HCT116 (cell line): ENCODE measurements at regions not wholly inside any gene's neighbourhood (a gene's known extent, or its start where the extent isn't known, plus 50 kb on each side); places are given as distances from the start of the nearest gene placed in this dataset.
"Not testable (repeated sequence)": the region's sequence is repeated elsewhere in the genome, so short reads cannot be mapped to it uniquely, and the experiment has no call there.

ENCODE experiments used
- ATAC-seq: fragments of 200-7000 bp; cut with Tn5 transposase; 2 replicates; pipeline ENCODE4 v1.9.1; 2020; ENCODE audit warnings: mild to moderate bottlenecking, moderate library complexity
- BruUV-seq: library from RNA; stranded (reverse); fragments of 400-500 nt; replicated peaks from 2 replicates; lab custom pipeline; 2021; lab: Mats Ljungman, UMichigan
- CTCF ChIA-PET: fragments of 300-600 bp; sonication (Branson Sonifier 250); formaldehyde crosslinking; loops from one replicate; lab custom pipeline; 2021; ENCODE audit warnings: antibody characterized with exemption; lab: Charles Lee
- POLR2A ChIA-PET: fragments of 300-600, 350-600 bp; sonication (Branson Sonifier 250); formaldehyde crosslinking; loops from one replicate; lab custom pipeline; 2021; ENCODE audit warnings: antibody characterized with exemption; lab: Charles Lee
- RAD21 ChIA-PET, 2 experiments: fragments of 300-600 bp; sonication (Branson Sonifier 250); formaldehyde crosslinking; loops; one replicate each; lab custom pipeline; 2023; ENCODE audit warnings: low total read pairs in 2 of 2; ENCODE audit not compliant: uncharacterized antibody in 2 of 2, unreplicated experiment in 2 of 2, low non-redundant PET in 1 of 2; lab: Charles Lee
- DNase-seq: peaks from one replicate; pipeline ENCODE4 v3.0.0-alpha.2; 2010; ENCODE audit warnings: low read depth, low spot score
- H2AFZ ChIP-seq: fragments of 200-600 bp; shearing (Covaris generic), sonication (generic); 2 replicates; pipeline ENCODE4 v1.6.1; 2017; ENCODE audit warnings: low read depth, mixed run types, mixed read lengths, antibody characterized with exemption, low read length; ENCODE audit not compliant: poor library complexity, severe bottlenecking
- H3K27ac ChIP-seq: 2 replicates; pipeline ENCODE4 v1.5.1; 2012; ENCODE audit warnings: low read depth, low read length
- H3K27me3 ChIP-seq: fragments of 200-600 bp; sonication (generic); 2 replicates; pipeline ENCODE4 v1.6.1; 2016; ENCODE audit warnings: mixed run types, low read length, mixed read lengths; ENCODE audit not compliant: insufficient read depth
- H3K36me3 ChIP-seq, 2 experiments: fragments of 200-500 bp in 1 of 2; fragments of 200-600 bp in 1 of 2; sonication (Bioruptor generic) in 1 of 2; sonication (generic) in 1 of 2; 2 replicates each; pipeline versions ENCODE4 v1.5.1 to v1.6.1; 2014 to 2016; ENCODE audit warnings: low read length in 2 of 2, inconsistent platforms in 1 of 2, mixed read lengths in 1 of 2, mixed run types in 1 of 2; ENCODE audit not compliant: insufficient read depth in 2 of 2, control insufficient read depth in 1 of 2
- H3K4me1 ChIP-seq, 2 experiments: fragments of 200-600 bp in 1 of 2; sonication (generic) in 1 of 2; 2 replicates each; pipeline versions ENCODE4 v1.5.1 to v1.6.1; 2012 to 2017; ENCODE audit warnings: low read length in 2 of 2, inconsistent platforms in 1 of 2, mild to moderate bottlenecking in 1 of 2, mixed read lengths in 1 of 2, mixed run types in 1 of 2, moderate library complexity in 1 of 2; ENCODE audit not compliant: insufficient read depth in 2 of 2, control insufficient read depth in 1 of 2
- H3K4me2 ChIP-seq: fragments of 200-600 bp; sonication (generic); 2 replicates; pipeline ENCODE4 v1.6.1; 2017; ENCODE audit warnings: mixed run types, low read length, mixed read lengths
- H3K4me3 ChIP-seq, 2 experiments: fragments of 200-600 bp in 1 of 2; sonication (generic) in 1 of 2; replicated peaks in 1 of 2; 2 replicates each; pipeline ENCODE4 v1.5.1; 2011 to 2016; ENCODE audit warnings: low read length in 2 of 2, control low read depth in 1 of 2, low read depth in 1 of 2, mild to moderate bottlenecking in 1 of 2, mixed read lengths in 1 of 2, mixed run types in 1 of 2
- H3K79me2 ChIP-seq: fragments of 200-600 bp; sonication (generic); 2 replicates; pipeline ENCODE4 v1.6.1; 2017; ENCODE audit warnings: mild to moderate bottlenecking, mixed run types, low read length, moderate library complexity, mixed read lengths; ENCODE audit not compliant: insufficient read depth
- H3K9ac ChIP-seq: fragments of 200-600 bp; sonication (generic); 2 replicates; pipeline ENCODE4 v1.6.1; 2016; ENCODE audit warnings: low read length, mixed read lengths
- H3K9me2 ChIP-seq: fragments of 200-600 bp; sonication (generic), shearing (Covaris generic); 2 replicates; pipeline ENCODE4 v1.6.1; 2017; ENCODE audit warnings: mixed run types, mild to moderate bottlenecking, moderate library complexity; ENCODE audit not compliant: insufficient read depth
- H3K9me3 ChIP-seq, 2 experiments: fragments of 200-500 bp in 1 of 2; fragments of 200-600 bp in 1 of 2; sonication (Bioruptor generic) in 1 of 2; sonication (generic) in 1 of 2; 2 replicates each; pipeline ENCODE4 v1.6.1; 2014 to 2017; ENCODE audit warnings: low read length in 2 of 2, mixed read lengths in 2 of 2, inconsistent platforms in 1 of 2, low read depth in 1 of 2, mild to moderate bottlenecking in 1 of 2, mixed run types in 1 of 2, moderate library complexity in 1 of 2; ENCODE audit not compliant: control insufficient read depth in 1 of 2, insufficient read depth in 1 of 2
- H4K20me1 ChIP-seq: fragments of 200-600 bp; sonication (generic), shearing (Covaris generic); 2 replicates; pipeline ENCODE4 v1.6.1; 2017; ENCODE audit warnings: mixed run types, mild to moderate bottlenecking, moderate library complexity; ENCODE audit not compliant: insufficient read depth
- FOSL1 ChIP-seq: IDR thresholded peaks from 2 replicates; pipeline ENCODE4 v1.6.1; 2012; ENCODE audit warnings: low read depth
- ZNF274 ChIP-seq: fragments of 200-500 bp; sonication (Bioruptor generic); IDR thresholded peaks from 2 replicates; pipeline ENCODE4 v1.6.1; 2014; ENCODE audit warnings: mild to moderate bottlenecking, low read depth, low read length, inconsistent platforms
- intact Hi-C: fragments of 100-400 bp; cut with micrococcal nuclease; formaldehyde crosslinking; loops from 2 replicates; pipeline ENCODE4 v1.10.0; 2022
- TF ChIP-seq, protein P1 (sequence below): IDR thresholded peaks from 2 replicates; pipeline ENCODE4 v1.6.1; 2012

DNA sequence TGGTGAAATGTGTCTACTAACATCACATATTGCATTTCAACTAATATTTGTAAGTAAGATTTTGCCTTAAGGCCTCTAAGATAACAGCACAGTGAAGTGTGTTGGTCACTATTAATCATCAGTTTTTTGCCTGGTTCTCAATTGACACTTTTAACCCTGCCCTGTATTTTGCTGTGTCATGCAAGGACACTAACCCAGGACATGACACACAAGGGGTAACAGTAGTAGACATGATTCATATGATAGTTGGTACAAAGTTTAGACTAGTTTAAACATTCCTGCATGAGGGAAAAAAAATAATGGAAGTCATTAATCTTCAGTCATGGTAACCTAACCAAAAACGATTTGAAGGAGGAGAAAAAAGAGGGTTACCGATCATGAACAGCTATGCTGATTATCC, 207.0 kb downstream of the DEPDC1B start:
- ATAC-seq (no peak), DNase-seq (no peak)
- TF ChIP-seq FOSL1 (no peak), ZNF274 (no peak)
- TF ChIP-seq, protein P1, sequence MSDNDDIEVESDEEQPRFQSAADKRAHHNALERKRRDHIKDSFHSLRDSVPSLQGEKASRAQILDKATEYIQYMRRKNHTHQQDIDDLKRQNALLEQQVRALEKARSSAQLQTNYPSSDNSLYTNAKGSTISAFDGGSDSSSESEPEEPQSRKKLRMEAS: no peak
- H3K27ac ChIP-seq: no peak overlapping the region
- no peaks in the 10 kb centered on the region for H3K79me2 ChIP-seq
- no peak overlapping the region for H3K9ac ChIP-seq
- peaks cover 24% of the 10 kb centered on the region for H3K27me3 ChIP-seq
- RAD21 ChIA-PET: no interaction called here
- no TSS peak for BruUV-seq
- H4K20me1 ChIP-seq: no peaks in the 10 kb centered on the region
- H3K36me3 ChIP-seq: no peaks in the 10 kb centered on the region
- no peak overlapping the region for H2AFZ ChIP-seq
- CTCF ChIA-PET: no interaction called here
- no peak overlapping the region for H3K4me3 ChIP-seq
- no peaks in the 10 kb centered on the region for H3K9me3 ChIP-seq
- no peaks in the 10 kb centered on the region for H3K4me1 ChIP-seq
- intact Hi-C loops: no loop called here
- H3K4me2 ChIP-seq: no peak overlapping the region
- POLR2A ChIA-PET: no interaction called here
- no peaks in the 10 kb centered on the region for H3K9me2 ChIP-seq

DNA sequence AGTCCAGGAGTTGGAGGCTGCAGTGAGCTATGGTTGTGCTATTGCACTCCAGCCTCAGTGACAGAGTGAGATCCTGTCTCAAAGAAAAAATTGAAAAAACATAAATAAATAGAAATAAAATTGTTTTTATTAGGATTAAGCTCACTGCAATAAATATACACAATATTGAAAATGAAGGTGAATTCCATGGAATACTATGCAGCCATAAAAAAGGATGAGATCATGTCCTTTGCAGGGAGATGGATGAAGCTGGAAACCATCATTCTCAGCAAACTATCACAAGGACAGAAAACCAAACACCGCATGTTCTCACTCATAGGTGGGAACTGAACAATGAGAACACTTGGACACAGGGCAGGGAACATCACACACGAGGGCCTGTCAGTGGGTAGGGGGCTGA, 207.6 kb downstream of the DEPDC1B start:
- H4K20me1 ChIP-seq, H3K9me2 ChIP-seq, H3K4me3 ChIP-seq, ATAC-seq, H2AFZ ChIP-seq, H3K36me3 ChIP-seq, H3K4me2 ChIP-seq, RAD21 ChIA-PET, H3K79me2 ChIP-seq, intact Hi-C loops, H3K9me3 ChIP-seq, DNase-seq, H3K27ac ChIP-seq, POLR2A ChIA-PET, H3K4me1 ChIP-seq, H3K9ac ChIP-seq, BruUV-seq, CTCF ChIA-PET: not testable (repeated sequence)
- H3K27me3 ChIP-seq: peaks cover 27% of the 10 kb centered on the region; the same call in 1 of the 2 replicates
